H1 (cell line): ENCODE measurements at regions not wholly inside any gene's neighbourhood (a gene's known extent, or its start where the extent isn't known, plus 50 kb on each side); places are given as distances from the start of the nearest gene placed in this dataset.

Source experiments
- CTCF ChIA-PET: fragments of 300-600 bp; sonication (Branson Sonifier 250); formaldehyde crosslinking; loops from one replicate; lab custom pipeline; 2021; ENCODE audit not compliant: partially characterized antibody; lab: Charles Lee
- POLR2A ChIA-PET: fragments of 300-600 bp; sonication (Branson Sonifier 250); formaldehyde crosslinking; loops from one replicate; lab custom pipeline; 2021; ENCODE audit warnings: inconsistent platforms; ENCODE audit not compliant: partially characterized antibody; lab: Charles Lee
- DNase-seq, 2 experiments: peaks; one replicate each; pipeline versions ENCODE4 v3.0.0 to v3.0.0-alpha.2; 2010 to 2022; ENCODE audit warnings: low spot score in 2 of 2, low read depth in 1 of 2, mixed read lengths in 1 of 2
- FAIRE-seq: peaks from 2 replicates; lab custom pipeline; 2011; peaks lifted over from hg19 to GRCh38; lab: Jason Lieb, UNC
- H2AFZ ChIP-seq: 2 replicates; pipeline ENCODE4 v1.8.1; 2012; ENCODE audit warnings: low read length, inconsistent platforms
- H2AK5ac ChIP-seq: 2 replicates; pipeline ENCODE4 v1.6.1; 2013; ENCODE audit warnings: low read depth, low read length
- H2BK120ac ChIP-seq: replicated peaks from 2 replicates; pipeline ENCODE3; 2013; ENCODE audit warnings: low read depth, low read length, inconsistent platforms
- H2BK12ac ChIP-seq: 2 replicates; pipeline ENCODE4 v1.6.1; 2013; ENCODE audit warnings: low read depth, low read length
- H2BK15ac ChIP-seq: 2 replicates; pipeline ENCODE4 v1.6.1; 2013; ENCODE audit warnings: low read length
- H2BK20ac ChIP-seq: 2 replicates; pipeline ENCODE4 v1.6.1; 2013; ENCODE audit warnings: low read length
- H2BK5ac ChIP-seq: 2 replicates; pipeline ENCODE4 v1.6.1; 2013; ENCODE audit warnings: low read depth, low read length
- H3K14ac ChIP-seq: 2 replicates; pipeline ENCODE4 v1.6.1; 2013; ENCODE audit warnings: inconsistent platforms; ENCODE audit not compliant: insufficient read length
- H3K18ac ChIP-seq: 2 replicates; pipeline ENCODE4 v1.6.1; 2013; ENCODE audit warnings: low read length; ENCODE audit errors: extremely low read depth
- H3K23ac ChIP-seq: 2 replicates; pipeline ENCODE4 v1.6.1; 2013; ENCODE audit warnings: inconsistent platforms; ENCODE audit not compliant: insufficient read length
- H3K23me2 ChIP-seq: 2 replicates; pipeline ENCODE4 v1.6.1; 2013; ENCODE audit warnings: low read depth, low read length
- H3K27ac ChIP-seq: 2 replicates; pipeline ENCODE4 v1.6.1; 2011; ENCODE audit warnings: low read depth, low read length, inconsistent platforms
- H3K27me3 ChIP-seq, 4 experiments: replicated peaks in 1 of 4; 1 replicate in 1 of 4; 2 replicates in 3 of 4; pipeline versions ENCODE4 v1.6.1 to v1.8.1; 2011 to 2013; ENCODE audit warnings: low read length in 3 of 4, mild to moderate bottlenecking in 3 of 4, inconsistent platforms in 2 of 4, mixed read lengths in 2 of 4, moderate library complexity in 1 of 4; ENCODE audit not compliant: control insufficient read depth in 3 of 4, insufficient read depth in 3 of 4; ENCODE audit errors: extremely low read depth in 1 of 4
- H3K36me3 ChIP-seq, 4 experiments: 2 replicates each; pipeline versions ENCODE4 v1.6.1 to v1.8.1; 2011 to 2013; ENCODE audit warnings: mild to moderate bottlenecking in 4 of 4, low read length in 3 of 4, moderate library complexity in 2 of 4, control low read depth in 1 of 4, inconsistent platforms in 1 of 4; ENCODE audit not compliant: insufficient read depth in 4 of 4, control insufficient read depth in 2 of 4
- H3K4ac ChIP-seq: replicated peaks from 2 replicates; pipeline ENCODE3; 2013; ENCODE audit warnings: low read length, low read depth, mixed read lengths, inconsistent platforms; ENCODE audit not compliant: insufficient read length
- H3K4me1 ChIP-seq, 4 experiments: replicated peaks in 1 of 4; 1 replicate in 1 of 4; 2 replicates in 3 of 4; pipeline versions ENCODE4 v1.6.1 to v1.8.1; 2011 to 2013; ENCODE audit warnings: low read length in 3 of 4, inconsistent platforms in 2 of 4, mixed read lengths in 1 of 4; ENCODE audit not compliant: insufficient read depth in 4 of 4, control insufficient read depth in 3 of 4
- H3K4me2 ChIP-seq, 2 experiments: 2 replicates each; pipeline versions ENCODE4 v1.6.1 to v1.8.1; 2011 to 2013; ENCODE audit warnings: low read depth in 2 of 2, low read length in 2 of 2, control low read depth in 1 of 2, inconsistent platforms in 1 of 2, mild to moderate bottlenecking in 1 of 2; ENCODE audit not compliant: insufficient read depth in 1 of 2
- H3K4me3 ChIP-seq, 4 experiments: fragments of 200-600, 300-600 bp in 1 of 4; sonication (generic), shearing (Covaris generic), sonication (Bioruptor Twin) in 1 of 4; 2 replicates each; pipeline versions ENCODE4 v1.5.1 to v1.8.1; 2011 to 2016; ENCODE audit warnings: low read length in 4 of 4, low read depth in 3 of 4, control low read depth in 2 of 4, inconsistent platforms in 2 of 4, mild to moderate bottlenecking in 2 of 4, mixed read lengths in 1 of 4, moderate library complexity in 1 of 4; ENCODE audit not compliant: insufficient read depth in 2 of 4; ENCODE audit errors: extremely low read depth in 1 of 4
- H3K56ac ChIP-seq: replicated peaks from 2 replicates; pipeline ENCODE3; 2013; ENCODE audit warnings: low read depth, mild to moderate bottlenecking, mixed read lengths, low read length, inconsistent platforms; ENCODE audit not compliant: insufficient read length
- H3K79me1 ChIP-seq: 2 replicates; pipeline ENCODE4 v1.6.1; 2013; ENCODE audit warnings: low read depth, low read length, control low read depth
- H3K79me2 ChIP-seq, 2 experiments: 2 replicates each; pipeline versions ENCODE4 v1.6.1 to v1.8.1; 2012 to 2013; ENCODE audit warnings: low read length in 2 of 2, mild to moderate bottlenecking in 2 of 2, inconsistent platforms in 1 of 2; ENCODE audit not compliant: insufficient read depth in 2 of 2, control insufficient read depth in 1 of 2
- H3K9ac ChIP-seq, 4 experiments: replicated peaks in 1 of 4; 1 replicate in 1 of 4; 2 replicates in 3 of 4; pipeline versions ENCODE4 v1.6.1 to v1.8.1; 2011 to 2013; ENCODE audit warnings: low read depth in 3 of 4, low read length in 3 of 4, control low read depth in 2 of 4, mild to moderate bottlenecking in 2 of 4, moderate library complexity in 2 of 4, inconsistent platforms in 1 of 4; ENCODE audit errors: extremely low read depth in 1 of 4
- H3K9me3 ChIP-seq, 2 experiments: 2 replicates each; pipeline versions ENCODE4 v1.6.1 to v1.8.1; 2012 to 2013; ENCODE audit warnings: mild to moderate bottlenecking in 2 of 2, moderate library complexity in 2 of 2, control low read depth in 1 of 2, inconsistent platforms in 1 of 2, low read depth in 1 of 2, low read length in 1 of 2, mixed read lengths in 1 of 2; ENCODE audit not compliant: insufficient read depth in 2 of 2
- H4K20me1 ChIP-seq, 2 experiments: replicated peaks in 1 of 2; 2 replicates each; pipeline versions ENCODE3 to v1.8.1; 2011 to 2013; ENCODE audit warnings: inconsistent platforms in 2 of 2, low read length in 2 of 2, mild to moderate bottlenecking in 1 of 2; ENCODE audit not compliant: insufficient read depth in 2 of 2, control insufficient read depth in 1 of 2
- H4K5ac ChIP-seq: 2 replicates; pipeline ENCODE4 v1.6.1; 2013; ENCODE audit warnings: low read length, low read depth, mixed read lengths, inconsistent platforms; ENCODE audit not compliant: insufficient read length
- H4K8ac ChIP-seq: 2 replicates; pipeline ENCODE4 v1.8.0; 2013; ENCODE audit warnings: mild to moderate bottlenecking, moderate library complexity, low read length, inconsistent platforms; ENCODE audit not compliant: insufficient read depth; ENCODE audit errors: extremely low read depth
- H4K91ac ChIP-seq: replicated peaks from 2 replicates; pipeline ENCODE3; 2013; ENCODE audit warnings: low read length, mixed read lengths, inconsistent platforms; ENCODE audit not compliant: insufficient read length
- ASH2L ChIP-seq: fragments of 200-600, 300-600 bp; sonication (generic); IDR thresholded peaks from one replicate; pipeline ENCODE4 v1.7.1; 2017; ENCODE audit warnings: low read length
- BCL11A ChIP-seq, 2 experiments: IDR thresholded peaks; one replicate each; pipeline ENCODE4 v1.6.1; 2011; ENCODE audit warnings: low read depth in 2 of 2, low read length in 2 of 2, mild to moderate bottlenecking in 2 of 2
- BRCA1 ChIP-seq: IDR thresholded peaks from 2 replicates; pipeline ENCODE4 v1.6.1; 2012; ENCODE audit warnings: low read depth, low read length, improper control_type of control experiment
- CHD1 ChIP-seq: IDR thresholded peaks from 2 replicates; pipeline ENCODE4 v1.6.1; 2012; ENCODE audit warnings: low read depth, low read length, improper control_type of control experiment
- KDM1A ChIP-seq: fragments of 200-600, 300-600 bp; sonication (generic); IDR thresholded peaks from 2 replicates; pipeline ENCODE4 v1.7.1; 2016; ENCODE audit warnings: mild to moderate bottlenecking, low read length, borderline replicate concordance
- KDM5A ChIP-seq: fragments of 200-600 bp; IDR thresholded peaks from 2 replicates; pipeline ENCODE4 v1.7.1; 2012; ENCODE audit warnings: mild to moderate bottlenecking, low read length, inconsistent platforms, mixed read lengths
- MAFK ChIP-seq: IDR thresholded peaks from 2 replicates; pipeline ENCODE4 v1.6.1; 2012; ENCODE audit warnings: low read depth, mild to moderate bottlenecking, improper control_type of control experiment, low read length
- POLR2AphosphoS5 ChIP-seq: IDR thresholded peaks from 2 replicates; pipeline ENCODE4 v1.6.1; 2011; ENCODE audit warnings: low read depth, low read length
- RBBP5 ChIP-seq: IDR thresholded peaks from 2 replicates; pipeline ENCODE4 v1.7.1; 2012; ENCODE audit warnings: low read depth, mild to moderate bottlenecking, inconsistent platforms, low read length, moderate library complexity, borderline replicate concordance
- SIN3A ChIP-seq, 2 experiments: IDR thresholded peaks in 1 of 2; conservative IDR thresholded peaks in 1 of 2; 2 replicates each; pipeline ENCODE4 v1.6.1; 2011 to 2012; ENCODE audit warnings: low read length in 2 of 2, improper control_type of control experiment in 1 of 2, low read depth in 1 of 2, mild to moderate bottlenecking in 1 of 2
- SIX5 ChIP-seq: IDR thresholded peaks from 2 replicates; pipeline ENCODE4 v1.6.1; 2011; ENCODE audit warnings: mild to moderate bottlenecking, low read depth, low read length
- SP1 ChIP-seq: IDR thresholded peaks from 2 replicates; pipeline ENCODE4 v1.6.1; 2011; ENCODE audit warnings: low read depth, low read length
- SUZ12 ChIP-seq: fragments of 200-600 bp; sonication (generic); IDR thresholded peaks from 2 replicates; pipeline ENCODE4 v1.6.1; 2012; ENCODE audit warnings: mild to moderate bottlenecking, inconsistent platforms, low read length, moderate library complexity, mixed read lengths
- TBP ChIP-seq: IDR thresholded peaks from 2 replicates; pipeline ENCODE4 v1.6.1; 2011; ENCODE audit warnings: low read depth, low read length, improper control_type of control experiment
- TEAD4 ChIP-seq: IDR thresholded peaks from 2 replicates; pipeline ENCODE4 v1.6.1; 2012; ENCODE audit warnings: low read depth, low read length, inconsistent platforms, mixed read lengths
- WGBS, 2 experiments: shearing (Covaris generic) in 1 of 2; methylation state at CpG; one replicate each; pipeline versions ENCODE4 v1.1.6 to v1.1.7; 2013 to 2015; ENCODE audit warnings: low lambda C conversion rate in 2 of 2, mixed read lengths in 2 of 2, inconsistent platforms in 1 of 2, low coverage in 1 of 2, missing lambda C conversion rate in 1 of 2; ENCODE audit not compliant: insufficient replicate concordance in 2 of 2, insufficient coverage in 1 of 2, insufficient read length in 1 of 2; ENCODE audit errors: extremely low coverage in 1 of 2, missing lambda C conversion rate in 1 of 2; 5-methylcytosine and 5-hydroxymethylcytosine counted together
- TF ChIP-seq, protein P1 (sequence below): IDR thresholded peaks from 2 replicates; pipeline ENCODE4 v1.6.1; 2012; ENCODE audit warnings: inconsistent platforms

- Histone ChIP-seq H3K23me2 (no peaks in the 10 kb centered on the region), H3K36me3 (no peaks in the 10 kb centered on the region), H4K5ac (no peak overlapping the region), H3K4me2 (no peak overlapping the region), H3K4me1 (0 out of 7 replicates have a peak, but pooled peaks cover 0 to 1% (median 0%) of the 10 kb centered on the region in 4 experiments), H2BK15ac (no peak overlapping the region), H4K91ac (no peak overlapping the region), H3K23ac (no peak overlapping the region), H2BK20ac (no peak overlapping the region), H3K18ac (no peak overlapping the region), H3K79me1 (no peaks in the 10 kb centered on the region), H4K20me1 (no peaks in the 10 kb centered on the region), H3K9ac (no peak overlapping the region), H3K14ac (no peak overlapping the region), H4K8ac (no peak overlapping the region), H3K4ac (no peak overlapping the region), H2BK12ac (no peak overlapping the region), H3K79me2 (no peaks in the 10 kb centered on the region), H3K4me3 (no peak overlapping the region), H3K27ac (no peak overlapping the region), H2AFZ (no peak overlapping the region), H2BK5ac (no peak overlapping the region), H3K9me3 (no peaks in the 10 kb centered on the region), H3K27me3 (no peaks in the 10 kb centered on the region), H2BK120ac (no peak overlapping the region), H2AK5ac (no peak overlapping the region), H3K56ac (no peak overlapping the region)
- FAIRE-seq (no peak), DNase-seq (no peak)
- CTCF ChIA-PET, result no interaction called here
- WGBS, 2 experiments, result 100% methylated on average over 1 of the region's 1 CpG; no CpG with 5 or more reads in 1 of the 2 experiments
- POLR2A ChIA-PET, result no interaction called here
- no peak for TF ChIP-seq CHD1
- no peak for TF ChIP-seq SUZ12
- TF ChIP-seq BCL11A (IDR thresholded peaks at IDR 0.05; ENCODE audit: low read depth in 2 of 2, low read length in 2 of 2), result no peak
- TF ChIP-seq SP1, result no peak
- no peak for TF ChIP-seq TBP
- TF ChIP-seq BRCA1, result no peak
- no peak for TF ChIP-seq SIX5
- no peak for TF ChIP-seq RBBP5
- TF ChIP-seq MAFK, result no peak
- TF ChIP-seq TEAD4, result no peak
- TF ChIP-seq, protein P1, sequence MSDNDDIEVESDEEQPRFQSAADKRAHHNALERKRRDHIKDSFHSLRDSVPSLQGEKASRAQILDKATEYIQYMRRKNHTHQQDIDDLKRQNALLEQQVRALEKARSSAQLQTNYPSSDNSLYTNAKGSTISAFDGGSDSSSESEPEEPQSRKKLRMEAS, result no peak
- TF ChIP-seq POLR2AphosphoS5, result no peak
- no peak for TF ChIP-seq KDM1A
- TF ChIP-seq SIN3A (conservative IDR thresholded peaks at IDR 0.05 in 1 of 2, IDR thresholded peaks at IDR 0.05 in 1 of 2; ENCODE audit: low read depth in 1 of 2, low read length in 2 of 2), result no peak
- TF ChIP-seq ASH2L, result no peak
- TF ChIP-seq KDM5A, result no peak
These were observed 67.9 kb upstream of the ADAMTS5 start for GRCh38 chr21:27034796-27035195.
